Activated CD8-positive, alpha-beta memory T cell treated with anti-CD3 and anti-CD28 coated beads, Interleukin-2, amount 50 U/mL, for 48 hours (primary cell): ENCODE measurements at regions not wholly inside any gene's neighbourhood (a gene's known extent, or its start where the extent isn't known, plus 50 kb on each side); places are given as distances from the start of the nearest gene placed in this dataset.

Experiments used
- DNase-seq: peaks from one replicate; pipeline ENCODE4 v3.0.0-alpha.2; 2020

DNA sequence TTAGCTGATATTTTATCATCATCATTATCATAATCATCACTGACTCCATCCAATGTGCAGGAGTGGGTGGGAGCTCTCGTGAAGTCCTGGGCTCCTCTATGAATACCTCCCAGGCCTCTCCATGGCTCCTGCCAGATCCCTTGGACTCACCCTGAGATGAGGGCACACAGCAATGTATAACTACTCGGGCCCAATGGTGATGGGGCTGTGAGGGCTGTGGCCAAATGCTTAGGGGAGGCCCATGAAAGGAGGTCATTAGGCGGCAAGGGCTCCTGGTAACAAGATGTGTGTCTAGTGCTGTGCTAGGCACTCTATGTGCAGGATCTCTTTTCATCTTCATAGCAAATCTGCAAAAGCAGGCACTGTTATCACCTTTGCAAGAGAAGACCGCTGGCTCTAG is 270.9 kb downstream of the GLRX3 start:
- DNase-seq: no peak

DNA sequence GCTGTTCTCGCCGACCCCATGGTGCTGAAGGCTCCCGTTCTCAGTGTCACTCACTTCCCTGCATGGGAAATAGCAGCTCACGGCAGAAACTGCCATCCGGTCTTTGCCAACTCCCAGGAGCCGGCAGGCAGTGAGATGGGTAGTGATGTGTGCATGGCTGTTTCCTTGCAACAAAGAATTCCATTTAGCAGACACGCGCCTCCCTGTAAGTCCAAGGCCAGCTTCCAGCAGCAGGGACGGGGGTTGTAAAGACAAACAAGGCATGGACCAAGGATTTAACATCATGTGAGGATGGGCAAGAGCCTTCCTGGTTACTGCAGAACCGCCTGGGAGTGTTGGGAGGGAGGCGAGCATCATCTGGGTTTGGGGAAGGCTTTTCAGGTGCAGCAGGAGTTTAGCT is 273.1 kb downstream of the GLRX3 start:
- peak; percentile 8 for DNase-seq

DNA sequence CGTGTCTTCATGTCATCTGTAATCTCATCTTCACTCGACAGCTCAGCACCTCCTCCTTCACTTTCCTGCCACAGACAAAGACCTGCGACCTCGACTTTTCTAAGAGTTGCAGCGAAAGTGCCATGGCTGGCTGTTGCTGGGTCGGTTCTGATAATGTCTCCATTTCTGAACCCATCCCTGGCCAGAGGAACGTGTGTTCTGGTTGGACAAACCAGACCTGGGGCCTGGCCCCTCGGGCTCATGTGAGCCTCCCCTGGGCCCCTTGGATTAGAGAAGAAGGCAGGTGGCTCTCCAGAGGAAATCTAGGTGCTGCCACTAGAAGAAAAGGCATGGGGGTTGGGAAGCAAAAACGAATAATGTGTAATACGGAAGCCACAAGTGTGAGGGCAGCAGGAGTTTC is 273.7 kb downstream of the GLRX3 start:
- DNase-seq: peak; percentile 8

DNA sequence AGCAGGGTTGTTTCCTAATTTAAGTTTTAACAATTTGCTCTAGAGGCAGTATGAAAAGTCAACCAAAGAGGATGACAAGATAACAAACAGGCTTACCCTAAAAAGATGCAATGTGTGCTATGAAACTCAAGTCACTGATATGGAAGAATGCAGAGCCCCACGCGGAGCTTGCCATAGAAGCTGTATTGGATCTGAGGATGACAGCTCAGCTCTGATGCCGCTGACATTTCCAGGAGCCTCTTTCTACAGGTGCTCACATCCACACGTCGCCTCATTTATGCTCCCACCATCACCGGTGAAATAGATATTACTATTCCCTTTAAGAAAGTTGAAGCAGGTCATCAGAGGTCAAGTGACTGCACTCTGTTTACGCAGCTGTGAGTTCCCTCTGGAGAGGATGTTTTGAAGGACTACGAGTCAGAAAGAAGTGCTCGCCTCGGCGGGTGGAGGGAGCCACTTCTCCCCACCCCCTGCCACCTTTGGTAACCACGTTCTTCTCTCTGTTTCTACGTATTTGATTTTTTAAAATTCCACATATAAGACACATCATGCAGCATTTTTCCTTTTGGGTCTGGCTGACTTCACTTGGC is 275.4 kb downstream of the GLRX3 start:
- no peak for DNase-seq

DNA sequence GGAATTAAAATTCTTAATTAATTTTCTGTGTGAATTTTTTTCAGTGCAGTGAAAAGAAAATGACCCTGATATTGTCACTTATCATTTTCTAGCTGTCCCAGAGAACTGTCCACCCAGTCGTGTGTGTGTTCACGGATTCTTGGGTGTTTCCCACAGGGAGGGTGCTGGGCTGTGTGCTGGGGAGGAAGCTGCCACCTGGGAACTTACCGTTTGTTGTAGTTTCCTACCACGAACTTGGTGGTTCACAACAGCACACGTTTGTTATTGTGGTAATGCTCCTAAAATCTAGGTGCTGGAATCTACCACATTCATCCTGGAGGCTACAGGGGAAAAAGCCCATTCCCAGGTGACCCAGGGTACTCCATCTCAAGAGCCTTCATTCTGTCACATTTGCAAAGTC is 276.1 kb downstream of the GLRX3 start:
- DNase-seq: no peak

DNA sequence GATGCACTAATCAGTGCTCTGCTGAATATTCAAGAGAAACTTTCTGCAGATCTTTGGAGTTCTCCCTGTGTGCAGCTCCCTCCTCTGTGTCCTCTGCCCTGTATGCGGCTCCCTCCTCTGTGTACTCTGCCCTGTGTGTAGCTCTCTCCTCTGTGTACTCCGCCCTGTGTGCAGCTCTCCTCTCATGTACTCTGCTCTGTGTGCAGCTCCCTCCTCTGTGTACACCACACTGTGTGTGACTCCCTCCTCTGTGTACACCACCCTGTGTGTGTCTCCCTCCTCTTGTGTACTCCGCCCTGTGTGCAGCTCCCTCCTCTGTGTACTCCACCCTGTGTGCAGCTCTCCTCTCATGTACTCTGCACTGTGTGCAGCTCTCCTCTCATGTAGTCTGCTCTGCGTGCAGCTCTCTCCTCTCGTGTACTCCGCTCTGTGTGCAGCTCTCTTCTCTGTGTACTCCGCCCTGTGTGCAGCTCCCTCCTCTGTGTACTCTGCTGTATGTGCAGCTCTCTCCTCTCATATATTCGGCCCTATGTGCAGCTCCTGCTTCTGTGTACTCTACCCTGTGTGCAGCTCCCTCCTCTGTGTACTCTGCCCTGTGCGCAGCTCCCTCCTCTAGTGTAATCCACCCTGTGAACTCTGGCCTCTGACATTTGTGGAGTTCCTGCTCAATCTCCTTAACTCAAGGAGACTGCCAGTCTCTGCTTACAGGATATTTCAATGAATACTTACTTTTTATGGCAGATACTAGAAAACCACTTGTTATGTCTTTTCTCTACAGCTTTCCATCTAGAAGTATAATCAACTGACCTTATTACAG is 280.4 kb downstream of the GLRX3 start:
- DNase-seq: no peak

DNA sequence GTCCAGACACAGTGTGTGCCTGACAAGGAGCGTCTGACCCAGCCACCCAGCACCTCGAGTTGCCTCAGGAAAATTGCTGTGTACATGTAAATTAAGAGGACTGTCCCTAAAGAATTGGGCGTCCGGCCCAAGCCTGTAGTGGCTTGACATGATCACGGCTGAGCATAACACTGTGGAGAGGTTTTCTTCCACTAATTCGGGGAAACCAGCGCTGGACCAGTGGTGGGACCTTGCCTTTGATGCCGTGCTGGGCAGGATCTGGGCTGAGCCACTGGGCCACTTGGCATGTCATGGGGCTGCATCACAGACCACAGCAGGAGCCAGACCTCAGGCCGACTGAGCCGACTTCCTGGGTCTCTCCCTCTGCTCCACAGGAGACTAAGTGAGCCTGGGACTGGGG is 282.5 kb downstream of the GLRX3 start:
- peak; percentile 23 for DNase-seq

DNA sequence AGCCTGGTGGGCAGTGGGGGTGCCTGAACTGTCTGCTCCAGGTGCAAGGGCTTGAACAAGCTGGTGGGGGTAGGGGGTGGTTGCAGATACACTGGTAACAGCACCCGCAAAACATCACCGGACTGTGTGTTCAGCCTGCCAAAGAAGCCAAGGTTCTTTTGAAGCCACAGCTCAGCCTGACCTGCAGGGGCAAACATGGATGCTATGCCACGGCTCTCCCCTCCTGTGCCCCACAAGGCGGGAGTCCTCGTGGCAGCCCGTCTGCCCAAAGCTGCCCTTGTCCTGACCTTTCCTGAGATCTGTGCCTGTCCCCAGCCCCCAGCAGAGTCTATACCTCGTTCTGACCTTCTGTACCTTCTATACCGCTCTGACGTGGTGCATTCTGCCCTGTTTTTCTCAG is 285.7 kb downstream of the GLRX3 start:
- no peak for DNase-seq

DNA sequence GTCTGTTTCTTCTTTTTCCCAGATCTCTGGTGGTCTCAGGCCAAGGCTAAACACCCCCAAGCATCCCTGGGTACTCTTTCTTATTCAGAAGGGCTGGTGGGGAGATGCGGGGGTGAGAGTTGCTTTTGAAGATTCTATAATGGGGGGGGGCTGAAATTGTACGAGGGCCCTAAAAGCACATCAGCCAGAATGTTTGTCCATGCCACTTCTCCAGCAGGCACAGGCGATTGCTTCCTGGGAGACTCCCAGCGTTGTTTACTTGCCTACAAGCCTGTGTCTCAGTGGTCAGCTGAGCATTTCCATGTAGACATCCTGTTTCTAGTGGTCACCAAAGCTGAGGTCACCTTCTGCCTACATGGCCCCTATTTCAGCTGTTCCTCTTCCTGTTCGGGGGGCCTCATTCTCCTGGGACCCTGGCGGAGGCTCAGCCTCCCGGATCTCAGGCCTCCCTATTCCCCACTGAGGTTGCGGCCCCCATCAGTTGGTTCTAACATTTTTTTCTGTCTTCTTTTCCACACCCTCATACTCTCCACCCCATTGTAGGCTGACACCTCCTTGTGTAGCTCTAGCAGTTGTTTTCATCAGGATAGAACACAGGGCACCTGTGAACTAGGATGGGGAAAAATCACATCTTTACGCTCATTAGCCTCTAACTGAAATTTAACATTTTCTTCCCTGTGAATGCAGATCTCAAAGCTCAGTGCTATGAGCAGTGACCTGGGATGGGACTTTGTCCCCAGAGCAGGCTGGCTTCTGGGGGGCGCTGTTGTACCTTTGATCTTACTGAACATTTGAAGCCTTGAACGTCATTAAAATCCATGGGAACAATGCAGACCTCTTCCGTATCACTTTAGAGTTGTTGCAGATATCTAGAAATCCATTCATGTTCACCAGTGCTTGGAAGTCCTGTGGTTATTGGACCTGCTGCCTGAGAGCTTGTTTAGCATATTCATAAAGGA is 286.5 kb downstream of the GLRX3 start:
- DNase-seq: no peak

DNA sequence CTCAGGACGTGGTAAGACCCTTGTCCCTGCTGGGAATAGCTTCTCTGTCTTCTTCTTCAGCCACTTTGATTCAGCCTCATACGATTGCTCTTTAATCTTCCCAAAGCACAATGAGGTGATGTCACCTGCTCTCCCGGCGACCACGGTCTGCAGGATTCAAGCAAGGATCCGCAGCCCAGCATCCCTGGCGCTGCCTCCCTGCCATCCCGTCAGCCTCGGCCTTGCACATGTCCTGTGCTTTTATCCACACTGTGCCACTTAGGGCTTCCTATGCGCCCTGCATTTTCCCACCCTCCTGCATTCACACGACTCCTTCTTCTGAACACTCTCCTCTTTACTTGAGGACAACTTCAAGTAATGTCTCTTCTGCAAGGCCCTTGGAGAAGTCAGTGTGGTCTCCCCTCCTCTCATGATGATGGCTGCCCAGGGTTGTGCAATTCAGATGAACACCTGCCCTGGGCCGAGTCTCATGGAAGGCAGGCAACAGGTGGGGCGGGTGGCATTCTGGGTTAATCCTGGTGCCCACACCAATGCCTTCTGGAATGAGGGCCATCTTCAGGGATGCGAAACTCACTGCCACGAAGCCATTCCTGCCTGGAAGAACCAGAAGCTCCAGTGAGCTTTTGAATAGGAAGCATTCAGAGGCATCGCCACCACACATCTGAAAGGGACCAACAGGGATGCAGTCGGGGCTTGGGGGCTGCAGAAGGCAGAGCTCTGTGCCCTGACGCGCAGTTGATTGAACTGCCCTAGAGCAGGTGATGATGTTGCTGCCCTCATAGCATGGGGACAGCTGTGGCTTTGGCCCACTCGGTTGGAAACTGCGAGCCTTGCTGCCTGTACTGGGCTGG is 287.5 kb downstream of the GLRX3 start:
- peak; percentile 13 for DNase-seq

DNA sequence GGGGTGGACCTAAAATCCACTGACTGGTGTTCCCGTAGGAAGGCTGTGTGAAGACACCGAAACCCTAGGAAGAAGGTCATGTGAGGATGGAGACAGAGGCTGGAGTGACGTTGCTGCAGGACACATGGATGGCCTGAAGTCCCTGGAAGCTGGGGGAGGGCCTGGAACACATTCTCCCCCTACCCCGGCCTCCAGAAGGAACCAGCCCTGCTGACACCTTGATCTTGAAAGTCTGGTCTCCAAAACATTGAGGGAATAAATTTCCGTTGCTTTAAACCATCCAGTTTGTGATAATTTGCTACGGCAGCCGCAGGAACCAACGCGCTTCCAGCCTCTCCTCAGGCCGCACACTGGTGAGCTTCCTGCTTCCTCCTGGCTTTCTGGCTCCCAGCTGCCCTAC is 288.2 kb downstream of the GLRX3 start:
- peak; percentile 1 for DNase-seq

DNA sequence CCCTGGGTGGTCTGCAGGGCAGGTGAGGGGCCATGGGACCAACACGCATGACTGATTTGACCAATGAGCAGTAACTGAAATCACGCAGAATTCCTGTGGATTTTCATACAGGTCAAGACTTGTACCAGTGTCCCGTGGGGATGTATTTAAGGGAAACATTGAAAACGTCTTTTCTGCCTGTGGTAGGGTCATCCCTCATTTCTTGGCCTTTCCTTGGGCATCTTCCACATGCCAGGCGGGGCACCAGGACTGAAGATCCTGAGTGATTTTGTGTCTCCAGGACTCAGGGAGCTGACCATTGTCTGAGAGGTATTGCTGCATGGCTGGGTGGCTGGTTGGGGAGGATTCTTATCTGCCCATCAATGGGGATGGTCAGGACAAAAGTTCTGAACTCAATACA is 289.0 kb downstream of the GLRX3 start:
- DNase-seq: peak; percentile 2

DNA sequence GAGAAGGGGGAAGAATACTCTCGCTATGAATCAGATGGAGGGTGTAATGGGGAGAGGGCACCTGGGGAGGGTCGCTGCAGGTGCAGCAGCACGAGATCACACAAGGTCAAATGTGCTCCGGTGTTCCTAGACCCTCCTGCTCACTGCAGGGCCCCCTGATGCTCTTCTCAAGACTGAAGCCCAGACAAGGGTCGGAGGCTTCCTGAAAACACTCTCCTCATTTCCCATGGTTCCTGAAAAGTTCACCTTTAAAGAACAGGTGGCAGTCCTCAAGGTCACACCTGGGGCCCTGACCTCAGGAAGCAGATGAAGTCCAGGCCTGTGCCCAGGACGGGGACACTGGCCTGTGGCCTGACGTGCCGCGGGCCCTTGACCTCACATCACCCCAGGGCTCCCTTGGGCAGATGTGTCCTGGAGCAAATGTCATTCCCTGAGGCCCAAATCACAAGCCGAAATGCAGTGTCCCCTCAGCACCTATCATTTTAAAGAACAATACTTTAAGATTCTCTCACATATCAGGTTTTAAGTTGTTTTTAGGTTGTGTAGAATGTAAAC is 289.8 kb downstream of the GLRX3 start:
- DNase-seq: peak; percentile 12

DNA sequence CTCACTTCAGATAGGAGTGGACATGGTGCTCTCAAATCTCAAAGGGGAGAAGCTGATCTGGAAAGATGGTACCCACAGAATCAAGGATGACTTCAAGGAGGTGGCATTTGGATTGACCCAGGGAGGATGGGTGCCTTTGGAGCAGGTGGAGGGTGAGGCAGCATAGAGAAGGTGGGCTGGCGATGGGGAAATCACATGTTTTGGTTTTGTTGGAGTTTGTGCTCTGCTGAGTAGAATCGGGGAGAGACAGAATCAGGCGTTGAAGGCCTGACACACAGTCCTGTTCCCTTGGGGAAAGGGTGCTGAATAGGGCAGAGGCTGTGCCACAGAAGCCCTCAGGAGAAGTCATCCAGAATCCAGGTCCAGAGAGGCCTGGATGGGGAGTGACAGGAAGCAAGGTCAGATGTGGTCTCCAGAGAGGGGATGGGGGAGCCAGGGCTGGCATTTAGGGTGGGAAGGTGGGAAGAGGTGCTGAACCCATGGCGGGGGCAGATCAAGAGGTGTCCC is 291.1 kb downstream of the GLRX3 start:
- DNase-seq: no peak

DNA sequence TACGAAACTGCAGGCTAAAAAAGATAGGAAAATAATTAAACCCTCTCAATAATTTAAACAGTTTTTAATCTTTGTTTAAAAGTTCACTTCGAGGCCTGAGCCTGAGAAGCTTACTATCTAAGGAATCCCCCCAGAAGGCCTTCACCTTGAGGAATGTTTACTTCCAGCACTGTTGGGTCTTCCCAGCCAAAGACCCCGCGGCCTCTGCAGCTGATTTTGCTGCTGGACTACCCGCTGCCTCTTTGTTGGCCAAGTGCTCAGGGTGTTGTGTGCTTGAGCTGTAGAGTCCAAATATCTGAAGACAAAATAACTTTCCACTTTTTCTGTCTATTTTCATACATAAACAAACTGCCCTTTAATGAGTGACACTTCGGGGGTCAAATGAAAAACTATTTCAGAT is 292.7 kb downstream of the GLRX3 start:
- no peak for DNase-seq

DNA sequence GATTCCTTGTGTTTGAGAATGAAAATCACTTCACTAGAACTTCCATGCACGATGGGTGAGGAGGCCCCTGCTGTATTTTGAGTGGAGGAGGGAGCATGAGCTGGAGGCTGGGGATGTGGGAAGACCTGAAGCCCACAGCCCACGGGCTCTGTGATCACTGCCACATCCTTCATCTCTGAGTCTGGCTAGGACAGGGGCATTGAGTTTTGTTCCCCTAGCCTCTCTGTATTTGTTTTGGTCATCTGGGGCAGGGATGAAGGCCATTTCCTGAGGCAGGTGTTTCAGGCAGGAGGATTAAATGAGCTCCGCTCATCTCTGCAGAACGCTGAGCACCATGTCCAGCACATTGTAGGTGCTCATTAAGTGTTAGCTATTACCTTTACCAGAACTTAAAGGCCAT is 293.6 kb downstream of the GLRX3 start:
- DNase-seq: peak; percentile 1

DNA sequence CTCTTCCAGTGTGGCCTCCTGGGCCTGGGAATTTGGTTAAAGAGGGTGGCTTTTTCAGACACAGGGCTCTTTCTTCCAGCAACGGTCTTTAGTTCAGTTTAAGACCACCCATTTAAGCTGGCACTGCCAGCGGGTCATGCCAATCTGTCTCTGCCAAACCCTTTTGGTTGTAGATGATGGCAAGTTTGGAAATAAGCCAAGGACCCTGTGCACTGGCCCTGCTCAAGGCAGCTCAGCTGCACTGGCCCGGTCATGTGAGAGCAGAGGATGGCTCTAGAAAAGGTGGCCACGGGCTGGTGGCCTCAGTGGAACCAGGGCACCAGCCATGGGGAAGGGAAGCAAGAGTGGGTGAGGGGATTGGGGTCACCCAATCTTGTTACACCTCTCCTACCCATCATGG is 294.1 kb downstream of the GLRX3 start:
- DNase-seq: peak; percentile 13

DNA sequence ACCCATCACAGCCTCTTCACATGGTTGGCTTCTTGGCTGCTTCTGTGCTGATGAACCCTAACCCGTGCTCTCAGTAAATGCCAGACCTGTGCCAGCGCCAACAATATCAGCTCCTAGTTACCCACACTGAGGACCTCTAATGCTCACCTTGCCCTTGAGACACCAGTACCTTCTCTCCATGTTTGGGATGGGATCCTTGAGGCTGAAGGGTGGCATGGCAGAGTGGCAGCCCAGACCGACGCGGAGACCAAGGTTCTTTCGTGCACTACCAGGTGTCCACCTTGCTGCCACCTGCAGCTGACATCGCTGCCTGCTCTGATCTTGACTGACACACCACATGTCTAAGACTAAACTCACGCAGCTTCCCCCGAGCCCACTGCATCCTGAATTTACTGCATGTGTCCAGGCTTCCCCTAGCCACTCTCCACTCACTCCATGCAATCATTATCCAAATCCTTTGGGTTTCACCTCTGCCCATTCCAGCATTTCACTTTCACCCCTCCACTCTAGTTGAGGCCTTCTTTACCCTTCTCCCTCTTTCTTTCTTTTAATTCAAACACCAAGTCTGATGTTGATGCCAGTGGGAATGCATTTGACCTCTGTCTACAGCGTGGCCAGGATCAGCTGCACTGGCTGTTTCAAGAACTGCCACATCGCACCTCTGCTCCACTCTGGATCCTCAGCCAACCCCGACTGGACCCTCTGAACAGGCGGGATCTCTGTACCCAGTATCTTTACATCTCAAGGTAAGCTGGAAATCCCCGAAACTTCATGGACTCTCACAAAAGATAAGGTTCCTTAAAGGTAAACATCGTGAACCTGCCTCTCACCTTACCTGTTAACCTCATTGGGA is 294.9 kb downstream of the GLRX3 start:
- DNase-seq: peak; percentile 2

DNA sequence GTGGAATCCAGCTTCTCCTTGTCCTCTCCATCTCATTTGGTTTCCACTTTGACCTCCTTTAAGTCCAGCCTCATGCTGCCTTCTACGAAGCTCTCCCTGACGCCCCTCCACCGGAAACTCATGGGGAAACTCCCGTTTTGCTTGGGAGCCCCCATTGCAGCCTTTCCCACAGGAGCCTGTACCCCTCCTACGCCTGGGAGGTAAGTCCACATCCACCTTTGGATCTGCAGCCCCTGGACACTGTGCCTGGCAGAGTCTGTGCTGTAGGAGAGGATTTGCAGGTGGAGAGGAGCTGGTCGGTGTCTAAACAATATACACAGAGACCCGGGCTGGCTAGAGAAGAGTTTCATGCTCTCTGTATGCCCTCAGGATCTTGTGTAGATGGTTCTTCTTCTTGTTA is 296.1 kb downstream of the GLRX3 start:
- peak; percentile 25 for DNase-seq

DNA sequence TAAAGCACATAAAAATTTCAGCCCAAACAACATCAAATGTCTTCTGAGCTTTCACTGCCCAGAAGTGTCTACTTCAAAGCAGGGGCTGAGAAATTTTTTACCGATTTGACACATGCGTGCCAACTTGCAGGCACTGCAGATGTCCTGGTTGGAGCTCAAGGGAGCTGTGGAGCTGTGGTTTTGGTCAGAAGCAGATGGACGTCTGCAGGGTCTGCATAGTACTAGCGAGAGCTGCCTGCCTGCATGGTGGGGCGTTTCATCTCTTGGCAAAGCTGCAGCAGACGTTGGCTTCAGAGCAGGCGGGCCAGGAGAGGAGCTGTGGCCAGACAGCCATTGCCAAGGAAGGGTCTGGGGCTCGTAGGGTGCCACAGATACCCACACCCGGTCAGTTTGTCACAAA is 296.7 kb downstream of the GLRX3 start:
- DNase-seq: peak; percentile 1
